Activated CD8-positive, alpha-beta T cell treated with anti-CD3 and anti-CD28 coated beads for 36 hours (primary cell): ENCODE measurements at regions not wholly inside any gene's neighbourhood (a gene's known extent, or its start where the extent isn't known, plus 50 kb on each side); places are given as distances from the start of the nearest gene placed in this dataset.

Experiments
- ATAC-seq: fragments of 200-7000 bp; cut with Tn5 transposase; one replicate; pipeline ENCODE4 v1.10.0; 2021; ENCODE audit warnings: mild to moderate bottlenecking, moderate library complexity
- CTCF ChIA-PET: fragments of 350-600 bp; sonication (Branson Sonifier 250); formaldehyde crosslinking; loops from one replicate; lab custom pipeline; 2021; ENCODE audit warnings: antibody characterized with exemption; lab: Charles Lee
- POLR2A ChIA-PET: fragments of 350-600 bp; sonication (Branson Sonifier 250); formaldehyde crosslinking; loops from one replicate; lab custom pipeline; 2021; ENCODE audit warnings: antibody characterized with exemption; lab: Charles Lee
- DNase-seq: peaks from one replicate; pipeline ENCODE4 v3.0.0-alpha.2; 2020
- H3K27ac Mint-ChIP-seq: one replicate; pipeline ENCODE4 v1.8.0; 2021; ENCODE audit warnings: mild to moderate bottlenecking, mixed read lengths
- H3K27me3 Mint-ChIP-seq: one replicate; pipeline ENCODE4 v1.8.0; 2021; ENCODE audit warnings: mixed read lengths
- H3K36me3 Mint-ChIP-seq: one replicate; pipeline ENCODE4 v1.8.0; 2021; ENCODE audit warnings: low read depth, mixed read lengths
- H3K4me1 Mint-ChIP-seq: one replicate; pipeline ENCODE4 v1.8.0; 2021; ENCODE audit warnings: low read depth, mixed read lengths
- H3K4me3 Mint-ChIP-seq: one replicate; pipeline ENCODE4 v1.8.0; 2021; ENCODE audit warnings: mild to moderate bottlenecking, moderate library complexity, mixed read lengths
- H3K9me3 Mint-ChIP-seq: one replicate; pipeline ENCODE4 v1.8.0; 2021; ENCODE audit warnings: mixed read lengths
- CTCF ChIP-seq: fragments of 200-600 bp; IDR thresholded peaks from one replicate; pipeline ENCODE4 v1.8.0; 2022; ENCODE audit warnings: antibody characterized with exemption, mild to moderate bottlenecking
- intact Hi-C: fragments of 100-400 bp; cut with micrococcal nuclease; formaldehyde crosslinking; loops from one replicate; pipeline ENCODE4 v1.10.0; 2022

GRCh38 chr5:159644053-159644452 is 272.2 kb upstream of the ADRA1B start:
- Mint-ChIP-seq H3K27ac (no peak overlapping the region), H3K27me3 (no peaks in the 10 kb centered on the region), H3K9me3 (no peaks in the 10 kb centered on the region), H3K36me3 (no peaks in the 10 kb centered on the region), H3K4me1 (no peaks in the 10 kb centered on the region), H3K4me3 (no peak overlapping the region)
- CTCF ChIA-PET, result no interaction called here
- DNase-seq (no peak), ATAC-seq (no peak)
- POLR2A ChIA-PET, result no interaction called here
- TF ChIP-seq CTCF, result no peak
- intact Hi-C loops, result no loop called here

GRCh38 chr5:159645179-159645846 is 271.0 kb upstream of the ADRA1B start:
- Mint-ChIP-seq H3K9me3 (no peaks in the 10 kb centered on the region), H3K36me3 (no peaks in the 10 kb centered on the region), H3K27me3 (no peaks in the 10 kb centered on the region), H3K27ac (no peak overlapping the region), H3K4me1 (no peaks in the 10 kb centered on the region), H3K4me3 (no peak overlapping the region)
- ChIA-PET POLR2A (no interaction called here), CTCF (no interaction called here)
- intact Hi-C loops, result no loop called here
- DNase-seq, result no peak
- ATAC-seq, result no peak
- TF ChIP-seq CTCF, result no peak

GRCh38 chr5:159650803-159651202 is 265.5 kb upstream of the ADRA1B start:
- H3K36me3 Mint-ChIP-seq, result no peaks in the 10 kb centered on the region
- DNase-seq (no peak), ATAC-seq (no peak)
- H3K27me3 Mint-ChIP-seq, result no peaks in the 10 kb centered on the region
- H3K4me1 Mint-ChIP-seq, result no peaks in the 10 kb centered on the region
- TF ChIP-seq CTCF, result no peak
- intact Hi-C loops, result no loop called here
- no peaks in the 10 kb centered on the region for H3K9me3 Mint-ChIP-seq
- ChIA-PET POLR2A (no interaction called here), CTCF (no interaction called here)
- no peak overlapping the region for H3K27ac Mint-ChIP-seq
- no peak overlapping the region for H3K4me3 Mint-ChIP-seq

GRCh38 chr5:159655757-159656409 is 260.4 kb upstream of the ADRA1B start:
- no peak for ATAC-seq
- Mint-ChIP-seq H3K9me3 (no peaks in the 10 kb centered on the region), H3K27ac (no peak overlapping the region), H3K27me3 (no peaks in the 10 kb centered on the region), H3K4me1 (no peaks in the 10 kb centered on the region), H3K36me3 (no peaks in the 10 kb centered on the region), H3K4me3 (no peak overlapping the region)
- DNase-seq, result no peak
- TF ChIP-seq CTCF, result no peak
- CTCF ChIA-PET, result no interaction called here
- POLR2A ChIA-PET, result no interaction called here
- intact Hi-C loops, result no loop called here

GRCh38 chr5:159657298-159657697 is 259.0 kb upstream of the ADRA1B start:
- no peaks in the 10 kb centered on the region for H3K27me3 Mint-ChIP-seq
- ATAC-seq (no peak), DNase-seq (no peak)
- H3K9me3 Mint-ChIP-seq, result no peaks in the 10 kb centered on the region
- H3K4me1 Mint-ChIP-seq, result no peaks in the 10 kb centered on the region
- intact Hi-C loops, result no loop called here
- H3K27ac Mint-ChIP-seq, result no peak overlapping the region
- no peak for TF ChIP-seq CTCF
- ChIA-PET CTCF (no interaction called here), POLR2A (no interaction called here)
- no peak overlapping the region for H3K4me3 Mint-ChIP-seq
- H3K36me3 Mint-ChIP-seq, result no peaks in the 10 kb centered on the region
